K562 (cell line): ENCODE measurements at regions not wholly inside any gene's neighbourhood (a gene's known extent, or its start where the extent isn't known, plus 50 kb on each side); places are given as distances from the start of the nearest gene placed in this dataset.

ENCODE experiments used
- CTCF ChIP-seq, 3 experiments: IDR thresholded peaks in 2 of 3; conservative IDR thresholded peaks in 1 of 3; 2 replicates each; pipeline ENCODE4 v1.5.1; 2011 to 2012; ENCODE audit warnings: low read length in 3 of 3, mild to moderate bottlenecking in 3 of 3, control low read depth in 2 of 3, improper control_type of control experiment in 1 of 3, inconsistent platforms in 1 of 3, low read depth in 1 of 3, mixed read lengths in 1 of 3, moderate library complexity in 1 of 3; ENCODE audit not compliant: insufficient read depth in 2 of 3
- DPF2 ChIP-seq: fragments of 450-650 bp; IDR thresholded peaks from 2 replicates; pipeline ENCODE4 v1.6.1; 2016
- FOXP4 ChIP-seq: sonication (generic); formaldehyde crosslinking; IDR thresholded peaks from 2 replicates; pipeline ENCODE4 v1.8.0; 2022; ENCODE audit warnings: mild to moderate bottlenecking, missing genetic modification reagents, borderline replicate concordance
- SIX5 ChIP-seq, 2 experiments: IDR thresholded peaks; 2 replicates each; pipeline ENCODE4 v1.6.1; 2011; ENCODE audit warnings: low read length in 2 of 2, borderline replicate concordance in 1 of 2, low read depth in 1 of 2, mild to moderate bottlenecking in 1 of 2, moderate library complexity in 1 of 2; ENCODE audit not compliant: insufficient read depth in 1 of 2
- SRSF1 ChIP-seq: fragments of 200-400 bp; formaldehyde crosslinking; IDR thresholded peaks from 2 replicates; pipeline ENCODE4 v1.6.1; 2017; ENCODE audit warnings: mild to moderate bottlenecking, low read depth, low read length, moderate library complexity

GRCh38 chr1:37423810-37424209 is 50.6 kb upstream of the ZC3H12A start:
- TF ChIP-seq DPF2 (no peak), FOXP4 (CRISPR knock-in tag) (no peak), CTCF (IDR thresholded peaks at IDR 0.05 in 2 of 3, conservative IDR thresholded peaks at IDR 0.05 in 1 of 3; ENCODE audit: insufficient read depth in 2 of 3, low read depth in 1 of 3, low read length in 3 of 3) (no peak), SRSF1 (no peak), SIX5 (IDR thresholded peaks at IDR 0.05; ENCODE audit: borderline replicate concordance in 1 of 2, insufficient read depth in 1 of 2, low read depth in 1 of 2, low read length in 2 of 2) (no peak)
